HG03064 (cell line): ENCODE measurements at regions not wholly inside any gene's neighbourhood (a gene's known extent, or its start where the extent isn't known, plus 50 kb on each side); places are given as distances from the start of the nearest gene placed in this dataset.
"Not testable (repeated sequence)": the region's sequence is repeated elsewhere in the genome, so short reads cannot be mapped to it uniquely, and the experiment has no call there.

Experiments
- ATAC-seq: cut with Tn5 transposase; IDR thresholded peaks from one replicate; pipeline ENCODE4 v1.9.1; 2021; ENCODE audit warnings: low read depth; ENCODE audit not compliant: unreplicated experiment

DNA sequence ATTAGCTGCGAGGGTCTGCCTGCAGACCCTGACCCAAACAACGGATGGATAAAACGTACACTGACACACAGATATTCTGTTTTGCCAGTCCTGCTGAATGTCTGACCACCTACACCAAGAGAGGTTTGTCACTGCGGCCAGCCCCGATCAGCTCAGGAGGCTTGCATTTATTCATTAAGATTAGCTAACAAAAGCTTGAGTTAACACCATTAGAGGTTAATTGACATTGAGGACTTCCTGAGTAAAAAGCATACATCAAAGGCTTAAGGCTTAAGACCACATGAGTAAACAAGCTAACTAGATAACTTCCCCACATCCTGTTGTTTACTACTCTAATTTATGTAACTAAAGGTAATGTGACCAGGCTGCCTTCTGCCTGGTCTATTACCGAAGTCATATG lies 198.1 kb upstream of the TRPC7 start:
- no peak for ATAC-seq

DNA sequence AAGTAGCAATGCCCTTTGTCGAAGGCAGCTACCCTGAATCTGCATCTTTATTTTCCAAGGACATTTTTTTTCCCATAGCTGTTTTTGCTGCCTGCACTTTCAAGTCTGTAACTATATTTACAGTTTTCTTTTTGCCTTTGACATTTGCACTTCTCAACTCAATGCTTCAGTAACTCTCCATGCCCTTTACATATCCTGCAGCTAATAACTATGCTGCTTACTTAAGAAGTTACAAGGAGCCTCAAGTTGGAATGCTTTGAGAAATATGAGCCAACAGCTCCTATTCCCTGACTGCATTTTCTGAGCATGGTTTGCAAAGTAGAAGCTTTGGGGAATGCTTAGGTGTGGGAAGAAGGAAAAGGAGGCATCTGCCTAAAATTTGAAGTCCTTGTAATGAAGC lies 194.8 kb upstream of the TRPC7 start:
- no peak for ATAC-seq

GRCh38 chr5:136559651-136560050 lies 194.3 kb upstream of the TRPC7 start:
- no peak for ATAC-seq

DNA sequence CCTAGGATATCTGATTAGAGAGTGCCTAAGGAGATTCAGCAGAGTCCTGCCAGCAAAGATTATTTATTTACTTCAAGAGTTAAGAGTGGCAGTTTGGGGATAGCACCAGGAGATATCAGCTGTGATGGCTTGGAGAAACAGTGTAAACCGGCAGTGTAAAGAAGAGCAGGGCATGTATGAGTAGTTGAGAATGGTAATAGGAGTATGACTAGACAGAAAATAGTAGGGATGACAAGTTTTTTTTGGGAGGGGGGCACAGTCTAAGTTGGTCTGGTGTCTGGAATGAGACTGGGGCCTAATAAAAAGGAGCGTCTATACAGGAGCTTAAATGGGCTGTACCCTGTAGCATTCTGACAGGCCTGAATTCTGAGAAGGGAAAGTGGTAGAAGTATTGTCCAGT lies 181.8 kb upstream of the TRPC7 start:
- not testable (repeated sequence) for ATAC-seq

DNA sequence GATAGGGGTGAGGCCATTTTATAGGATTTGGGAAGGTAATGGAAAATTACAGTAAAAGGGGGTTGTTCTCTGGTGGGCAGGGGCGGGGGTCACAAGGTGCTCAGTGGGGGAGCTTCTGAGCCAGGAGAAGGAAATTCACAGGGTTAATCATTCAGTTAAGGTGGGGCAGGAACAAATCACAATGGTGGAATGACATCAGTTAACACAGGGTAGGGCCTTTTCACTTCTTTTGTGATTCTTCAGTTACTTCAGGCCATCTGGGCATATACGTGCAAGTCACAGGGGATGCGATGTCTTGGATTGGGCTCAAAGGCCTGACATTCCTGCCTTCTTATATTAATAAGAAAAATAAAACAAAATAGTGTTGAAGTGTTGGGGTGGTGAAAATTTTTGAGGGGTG lies 181.1 kb upstream of the TRPC7 start:
- not testable (repeated sequence) for ATAC-seq

DNA sequence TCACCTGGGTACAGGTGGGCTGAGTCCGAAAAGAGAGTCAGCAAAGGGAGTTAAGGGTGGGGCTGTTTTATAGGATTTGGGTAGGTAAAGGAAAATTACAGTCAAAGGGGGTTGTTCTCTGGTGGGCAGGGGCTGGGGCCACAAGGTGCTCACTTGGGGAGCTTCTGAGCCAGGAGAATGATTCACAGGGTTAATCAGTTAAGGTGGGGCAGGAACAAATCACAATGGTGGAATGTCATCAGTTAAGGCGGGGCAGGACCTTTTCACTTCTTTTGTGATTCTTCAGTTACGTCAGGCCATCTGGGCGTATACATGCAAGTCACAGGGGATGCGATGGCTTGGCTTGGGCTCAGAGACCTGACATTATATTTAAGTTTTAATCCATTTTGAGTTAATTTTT lies 179.7 kb upstream of the TRPC7 start:
- ATAC-seq, result not testable (repeated sequence)

DNA sequence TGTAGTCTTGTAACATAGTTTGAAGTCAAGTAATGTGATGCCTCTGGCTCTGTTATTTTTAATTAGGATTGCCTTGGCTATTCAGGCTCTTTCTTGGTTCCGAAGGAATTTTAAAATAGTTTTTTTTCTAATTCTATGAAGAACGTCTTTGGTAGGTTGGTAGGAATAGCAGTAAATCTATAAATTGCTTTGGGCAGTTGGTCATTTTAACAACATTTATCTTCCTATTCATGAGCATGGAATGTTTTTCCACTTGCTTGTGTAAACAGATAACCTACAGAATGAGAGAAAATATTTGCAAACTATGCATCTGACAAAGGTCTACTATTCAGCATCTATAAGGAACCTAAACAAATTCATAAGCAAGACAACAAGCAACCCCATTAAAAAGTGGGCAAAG lies 173.2 kb upstream of the TRPC7 start:
- ATAC-seq, result no peak

DNA sequence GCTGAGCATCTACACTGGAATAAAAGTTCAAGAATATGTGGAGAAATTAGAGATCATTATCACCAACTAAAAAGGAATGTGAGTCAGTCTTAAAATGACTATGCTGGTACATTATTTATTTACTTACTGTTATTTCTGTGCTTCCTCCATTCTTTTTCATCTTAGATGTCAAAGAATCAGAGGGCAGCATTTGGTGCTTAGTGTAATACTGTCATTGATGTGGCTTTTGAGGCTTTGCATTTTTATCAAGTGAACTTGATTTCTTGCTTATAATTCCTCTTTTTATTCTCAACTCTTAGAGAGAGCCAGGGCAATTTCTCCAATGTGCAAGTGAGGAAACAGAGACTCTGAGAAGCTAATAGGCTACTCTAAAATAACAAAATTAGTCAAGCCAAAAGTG lies 163.7 kb upstream of the TRPC7 start:
- ATAC-seq, result no peak

DNA sequence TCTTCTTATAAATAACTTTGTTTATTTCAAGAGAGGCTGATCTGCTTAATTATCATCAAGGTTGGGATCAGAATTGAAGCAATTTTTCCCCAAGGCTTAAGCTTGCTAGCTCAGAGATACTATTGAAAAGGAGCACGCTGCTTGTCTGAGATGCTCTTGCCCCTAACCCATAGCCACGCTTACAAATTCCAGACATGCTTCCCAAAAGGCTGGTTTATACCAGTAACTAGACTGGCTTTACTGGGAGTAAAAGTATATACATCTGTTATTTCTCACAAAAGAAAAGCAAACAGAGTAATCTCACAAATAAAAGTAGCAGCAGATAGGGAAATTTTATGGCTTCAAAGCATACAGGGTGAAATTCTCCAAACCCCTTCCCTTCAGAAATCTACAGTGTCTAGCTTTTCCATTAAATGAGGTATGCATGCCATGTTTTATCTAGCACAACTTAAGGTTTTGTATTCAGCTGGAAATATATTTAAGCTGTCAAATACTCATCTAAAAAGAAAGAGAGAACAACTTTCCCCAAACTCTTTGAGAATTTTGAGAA lies 163.2 kb upstream of the TRPC7 start:
- ATAC-seq, result no peak

GRCh38 chr5:136527311-136527710 lies 162.0 kb upstream of the TRPC7 start:
- no peak for ATAC-seq

- ATAC-seq, result no peak
Measured at GRCh38 chr5:136526791-136527190, 161.4 kb upstream of the TRPC7 start.

DNA sequence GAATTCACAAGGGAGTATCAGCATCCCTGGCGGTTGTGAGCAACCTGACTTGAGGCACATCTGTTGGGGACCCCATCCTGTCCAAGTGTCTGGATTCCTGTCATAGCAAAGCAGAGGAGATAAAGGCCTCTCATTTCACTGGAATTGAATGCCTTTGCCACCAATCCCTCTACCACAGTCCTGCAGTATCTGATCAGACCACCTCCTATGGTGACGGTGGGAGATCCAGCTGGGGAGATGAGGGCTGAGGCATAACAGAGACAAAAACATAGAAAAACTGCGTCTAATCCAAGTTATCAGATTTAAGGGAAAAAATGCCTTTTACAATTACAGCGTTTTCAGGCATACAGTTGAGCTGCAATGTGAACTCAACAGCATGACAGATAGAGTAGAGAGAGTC lies 160.7 kb upstream of the TRPC7 start:
- no peak for ATAC-seq

DNA sequence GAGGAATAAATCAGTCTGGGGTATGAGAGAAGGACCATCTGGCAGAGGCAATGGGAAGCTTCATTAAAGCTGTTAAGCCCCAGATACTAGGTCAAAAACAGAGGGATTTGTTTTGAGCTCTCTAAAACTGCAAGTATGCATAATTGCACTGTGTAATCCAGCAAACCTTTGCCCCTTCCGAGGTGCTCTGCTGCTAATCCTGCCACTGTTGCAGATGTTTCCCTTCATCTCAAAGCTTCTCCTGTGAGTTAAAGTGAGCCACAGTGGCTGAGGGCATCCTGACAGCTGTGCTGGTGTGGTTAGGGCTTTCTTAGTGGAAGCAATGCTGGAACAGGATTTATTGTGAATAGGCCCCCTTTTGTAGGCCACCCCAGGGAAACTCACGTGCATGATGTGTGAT lies 160.3 kb upstream of the TRPC7 start:
- no peak for ATAC-seq

- ATAC-seq, result no peak
Measured at GRCh38 chr5:136522217-136522956, 157.0 kb upstream of the TRPC7 start.

DNA sequence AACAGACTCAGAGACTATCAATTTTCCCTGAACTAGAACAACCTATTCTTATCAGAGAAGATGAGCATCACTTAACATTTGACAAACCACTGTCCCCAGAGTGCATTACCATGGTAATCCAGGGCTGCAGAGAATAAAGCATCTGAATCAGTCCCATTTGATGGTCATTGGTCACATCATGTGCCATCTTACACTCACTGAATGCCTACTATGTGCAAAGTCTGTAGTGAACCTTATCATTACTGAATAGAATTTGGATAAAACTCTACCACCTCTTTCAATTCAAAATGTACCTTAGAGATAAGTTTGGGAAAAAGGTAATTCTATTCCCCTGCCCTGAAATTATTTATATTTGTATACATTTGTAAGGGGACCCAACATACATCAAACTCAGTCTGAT lies 156.4 kb upstream of the TRPC7 start:
- ATAC-seq, result no peak

GRCh38 chr5:136518814-136519213 lies 153.5 kb upstream of the TRPC7 start:
- ATAC-seq, result no peak

- ATAC-seq, result no peak
Measured at GRCh38 chr5:136518174-136518573, 152.8 kb upstream of the TRPC7 start.

- ATAC-seq, result no peak
Measured at GRCh38 chr5:136517755-136518154, 152.4 kb upstream of the TRPC7 start.

GRCh38 chr5:136516637-136517036 lies 151.3 kb upstream of the TRPC7 start:
- no peak for ATAC-seq

DNA sequence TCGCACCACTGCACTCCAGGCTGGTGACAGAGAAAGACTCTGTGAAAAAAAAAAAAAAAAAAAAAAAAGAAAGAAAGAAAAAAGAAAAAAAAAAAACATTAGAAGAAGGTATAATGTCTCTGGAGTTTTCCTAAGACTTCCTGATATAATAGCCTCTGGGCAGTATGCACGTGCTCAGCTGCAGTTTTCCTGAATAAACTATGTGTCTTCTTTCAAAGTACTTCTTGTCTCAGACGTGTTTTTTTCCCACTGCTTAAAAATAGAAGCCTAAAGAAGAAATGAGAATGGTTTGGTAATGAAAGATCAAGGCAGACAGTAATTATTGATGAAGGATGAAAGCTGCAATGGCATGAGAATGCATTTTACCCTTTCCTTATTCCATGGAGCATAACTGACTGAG lies 148.1 kb upstream of the TRPC7 start:
- no peak for ATAC-seq

GRCh38 chr5:136511046-136511445 lies 145.7 kb upstream of the TRPC7 start:
- no peak for ATAC-seq

DNA sequence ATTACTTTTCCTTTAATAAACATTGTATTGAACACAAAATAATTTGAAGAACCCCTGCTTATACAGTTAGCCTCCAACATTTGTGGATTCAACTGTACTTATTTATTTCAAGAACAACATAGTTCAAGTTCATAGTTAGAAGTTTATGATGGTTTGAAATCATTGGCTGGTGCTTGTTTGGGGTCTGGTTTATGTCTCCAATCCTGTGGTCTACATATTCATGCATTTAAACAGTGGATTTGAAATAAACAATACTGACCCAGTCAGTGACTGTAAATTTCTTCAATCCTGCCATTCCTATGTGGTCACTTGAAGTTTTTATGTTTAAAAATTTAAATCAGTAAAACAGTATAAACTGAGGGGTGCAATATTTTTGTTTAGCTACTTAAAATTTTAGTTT lies 145.1 kb upstream of the TRPC7 start:
- no peak for ATAC-seq

GRCh38 chr5:136506131-136506530 lies 140.8 kb upstream of the TRPC7 start:
- ATAC-seq, result no peak
